AG10803 (cell line): ENCODE measurements at regions not wholly inside any gene's neighbourhood (a gene's known extent, or its start where the extent isn't known, plus 50 kb on each side); places are given as distances from the start of the nearest gene placed in this dataset.
"Not testable (repeated sequence)": the region's sequence is repeated elsewhere in the genome, so short reads cannot be mapped to it uniquely, and the experiment has no call there.

ENCODE experiments used
- DNase-seq: peaks from one replicate; pipeline ENCODE4 v3.0.0; 2010; ENCODE audit warnings: low read depth
- H3K4me3 ChIP-seq: 2 replicates; pipeline ENCODE4 v1.5.1; 2011; ENCODE audit warnings: mild to moderate bottlenecking, low read length, control low read depth
- TF ChIP-seq, protein P1 (sequence below): conservative IDR thresholded peaks from 2 replicates; pipeline ENCODE4 v1.5.1; 2011; ENCODE audit warnings: mild to moderate bottlenecking, low read length, control low read depth, inconsistent platforms

DNA sequence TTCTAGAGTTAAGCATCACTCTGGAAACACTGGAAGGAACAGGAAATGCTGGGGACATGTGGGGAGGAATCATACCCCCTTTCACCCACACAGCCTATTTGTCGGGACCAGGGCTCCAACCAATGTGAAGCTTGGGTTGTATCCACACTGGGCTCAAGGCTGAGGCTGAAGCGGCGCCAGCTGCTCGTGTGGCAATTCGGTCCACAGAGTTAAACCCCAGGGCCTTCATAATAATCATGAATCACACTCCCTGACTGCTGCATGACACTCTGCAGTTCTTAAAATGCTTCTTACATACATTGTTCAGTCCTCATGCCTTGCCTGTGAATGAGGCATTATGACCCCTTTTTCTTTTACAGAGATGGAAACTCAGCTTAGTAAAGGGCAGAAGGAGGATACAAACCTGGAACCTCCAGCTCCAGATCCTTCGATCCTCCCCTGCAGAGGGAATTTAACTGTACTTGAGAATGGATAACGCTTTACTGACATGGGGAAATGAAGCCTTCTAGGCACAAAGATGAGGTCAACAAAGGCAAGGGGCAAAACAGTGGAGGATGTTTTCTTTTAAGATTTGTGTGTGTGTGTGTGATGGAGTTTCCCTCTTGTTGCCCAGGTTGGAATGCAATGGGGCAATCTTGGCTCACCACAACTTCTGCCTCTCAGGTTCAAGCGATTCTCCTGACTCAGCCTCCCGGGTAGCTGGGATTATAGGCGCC lies 72.7 kb downstream of the SOX9 start:
- DNase-seq: peak; percentile 26
- TF ChIP-seq, protein P1, sequence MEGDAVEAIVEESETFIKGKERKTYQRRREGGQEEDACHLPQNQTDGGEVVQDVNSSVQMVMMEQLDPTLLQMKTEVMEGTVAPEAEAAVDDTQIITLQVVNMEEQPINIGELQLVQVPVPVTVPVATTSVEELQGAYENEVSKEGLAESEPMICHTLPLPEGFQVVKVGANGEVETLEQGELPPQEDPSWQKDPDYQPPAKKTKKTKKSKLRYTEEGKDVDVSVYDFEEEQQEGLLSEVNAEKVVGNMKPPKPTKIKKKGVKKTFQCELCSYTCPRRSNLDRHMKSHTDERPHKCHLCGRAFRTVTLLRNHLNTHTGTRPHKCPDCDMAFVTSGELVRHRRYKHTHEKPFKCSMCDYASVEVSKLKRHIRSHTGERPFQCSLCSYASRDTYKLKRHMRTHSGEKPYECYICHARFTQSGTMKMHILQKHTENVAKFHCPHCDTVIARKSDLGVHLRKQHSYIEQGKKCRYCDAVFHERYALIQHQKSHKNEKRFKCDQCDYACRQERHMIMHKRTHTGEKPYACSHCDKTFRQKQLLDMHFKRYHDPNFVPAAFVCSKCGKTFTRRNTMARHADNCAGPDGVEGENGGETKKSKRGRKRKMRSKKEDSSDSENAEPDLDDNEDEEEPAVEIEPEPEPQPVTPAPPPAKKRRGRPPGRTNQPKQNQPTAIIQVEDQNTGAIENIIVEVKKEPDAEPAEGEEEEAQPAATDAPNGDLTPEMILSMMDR: no peak
- H3K4me3 ChIP-seq: no peak overlapping the region

DNA sequence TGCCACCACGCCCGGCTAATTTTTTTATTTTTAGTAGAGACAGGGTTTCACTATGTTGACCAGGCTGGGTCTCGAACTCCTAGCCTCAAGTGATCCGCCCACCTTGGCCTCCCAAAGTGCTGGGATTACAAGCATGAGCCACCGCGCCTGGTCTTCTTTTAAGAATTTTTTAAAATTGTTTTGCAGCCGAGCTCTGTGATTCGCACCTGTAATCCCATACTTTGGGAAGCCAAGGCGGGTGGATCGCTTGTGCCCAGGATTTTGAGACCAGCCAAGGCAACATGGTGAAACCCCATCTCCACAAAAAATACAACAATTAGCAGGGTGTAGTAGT lies 73.3 kb downstream of the SOX9 start:
- not testable (repeated sequence) for DNase-seq, H3K4me3 ChIP-seq

DNA sequence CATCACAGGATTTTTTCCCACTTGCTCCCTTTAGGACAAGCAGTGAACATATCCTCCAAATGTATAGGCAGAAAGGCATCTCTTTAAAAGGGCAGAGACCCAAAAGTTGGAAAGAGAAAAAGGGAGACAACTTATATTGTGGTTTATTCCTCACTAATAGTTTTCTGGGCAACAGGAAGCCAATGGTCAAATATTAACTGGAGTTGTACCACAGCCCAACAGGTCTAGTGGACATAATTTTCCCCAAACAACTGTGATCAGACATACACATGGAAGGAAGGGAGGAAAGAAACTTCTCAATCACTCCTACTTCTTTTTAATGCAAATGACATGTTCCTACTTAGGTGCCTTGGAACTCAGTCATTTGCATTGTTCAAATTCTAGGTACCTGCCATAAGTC lies 78.4 kb downstream of the SOX9 start:
- TF ChIP-seq, protein P1: no peak
- DNase-seq: no peak
- no peak overlapping the region for H3K4me3 ChIP-seq

DNA sequence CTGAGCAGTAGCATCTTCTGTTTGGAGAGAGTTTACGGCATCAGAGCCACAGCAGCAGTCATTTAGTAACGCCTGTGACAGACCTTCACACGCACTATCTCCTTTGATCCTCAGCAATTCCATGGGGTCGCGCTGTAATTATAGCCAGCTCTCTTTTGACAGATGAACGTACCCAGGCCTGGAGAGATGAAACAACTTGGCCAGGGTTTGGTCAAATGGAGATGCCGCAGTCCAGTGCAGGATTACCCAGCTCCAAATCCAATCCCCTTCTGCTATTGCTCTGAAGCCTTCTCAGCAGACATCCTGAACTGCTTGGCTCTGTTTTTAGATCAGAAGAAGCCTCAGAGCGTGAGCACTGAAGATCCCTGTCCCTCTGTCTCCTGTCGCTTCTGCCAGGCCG lies 83.9 kb downstream of the SOX9 start:
- DNase-seq: no peak
- TF ChIP-seq, protein P1: no peak

DNA sequence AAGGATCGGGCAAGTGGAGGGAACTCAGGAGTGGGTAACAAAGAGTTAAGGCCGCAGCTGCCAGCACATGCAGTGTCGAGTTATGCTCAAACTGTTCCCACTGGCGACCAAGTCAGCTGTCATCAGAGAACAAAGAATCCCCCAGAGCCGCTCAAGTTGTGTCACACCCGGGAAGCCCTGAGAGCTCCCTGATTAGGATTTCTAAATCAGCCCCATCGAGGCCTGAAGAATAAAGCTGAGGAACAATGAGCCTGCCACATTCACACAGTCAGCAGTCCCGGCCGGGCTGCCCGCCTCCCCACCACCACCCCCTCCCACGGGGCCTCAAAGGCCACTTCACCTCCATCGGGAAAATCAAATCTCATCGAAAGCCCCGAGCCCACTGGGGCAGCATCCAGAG lies 84.5 kb downstream of the SOX9 start:
- DNase-seq: no peak
- TF ChIP-seq, protein P1: no peak
- no peak overlapping the region for H3K4me3 ChIP-seq

More for the DNA sequence above, 83.9 kb downstream of the SOX9 start:
- no peak overlapping the region for H3K4me3 ChIP-seq

DNA sequence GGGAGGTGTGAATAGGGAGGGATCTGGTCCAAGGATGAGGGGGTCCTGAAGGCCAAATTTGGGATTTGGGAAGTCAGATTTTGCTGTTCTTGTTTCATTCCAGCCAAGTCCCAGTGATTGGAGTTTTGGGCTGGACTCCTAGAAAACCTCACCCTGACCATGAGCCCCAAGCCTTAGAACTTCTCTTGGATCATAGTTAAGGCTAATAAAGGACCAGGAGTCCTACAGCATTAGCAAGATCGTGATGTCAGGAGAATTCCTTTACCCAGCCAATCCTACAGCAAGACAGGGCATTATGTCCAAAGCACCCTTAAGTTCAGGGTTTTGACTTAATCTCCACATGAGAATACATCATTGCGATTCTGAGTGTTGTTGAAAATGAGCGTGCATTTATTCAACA lies 85.0 kb downstream of the SOX9 start:
- TF ChIP-seq, protein P1: no peak
- no peak overlapping the region for H3K4me3 ChIP-seq
- DNase-seq: no peak

DNA sequence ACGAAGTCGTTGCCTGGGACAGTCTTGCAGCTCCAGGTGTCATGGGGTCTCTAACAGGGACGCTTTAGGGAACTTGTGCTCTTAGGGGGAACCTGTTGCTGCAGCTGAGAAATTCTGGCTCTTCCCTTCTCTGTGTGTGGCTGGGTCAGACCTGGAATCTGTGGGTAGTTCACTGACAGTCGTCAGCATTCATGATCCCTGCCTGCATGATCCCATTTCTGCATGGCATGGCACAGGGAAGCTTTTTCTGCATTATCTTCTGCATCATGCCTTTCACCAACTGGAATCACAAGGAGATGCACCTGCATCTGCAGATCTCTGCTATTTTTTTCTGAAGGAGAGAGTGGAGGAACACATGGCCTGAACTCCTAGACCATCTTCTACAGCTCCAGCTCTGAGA lies 85.6 kb downstream of the SOX9 start:
- no peak for DNase-seq
- H3K4me3 ChIP-seq: no peak overlapping the region
- TF ChIP-seq, protein P1: no peak

DNA sequence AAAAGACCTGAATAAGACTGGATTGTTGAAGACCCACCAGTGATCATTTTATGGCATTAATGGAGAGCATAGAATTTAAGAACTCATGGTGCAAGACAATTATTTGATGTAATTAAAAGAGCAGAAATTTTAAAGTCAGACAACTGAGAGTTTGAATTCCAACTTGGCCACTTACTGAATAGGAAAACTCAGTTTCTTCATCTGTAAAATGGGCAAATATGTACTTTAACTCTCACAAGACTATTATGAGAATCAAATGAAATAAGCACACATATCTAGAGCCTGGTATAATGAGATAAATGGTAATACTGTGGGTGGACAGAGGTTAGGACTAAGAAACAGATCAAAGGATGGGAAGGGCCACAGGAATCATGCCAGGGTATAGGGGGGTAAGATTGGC lies 88.0 kb downstream of the SOX9 start:
- no peak overlapping the region for H3K4me3 ChIP-seq
- TF ChIP-seq, protein P1: no peak
- no peak for DNase-seq
